ENCODE measurements at regions not wholly inside any gene's neighbourhood (a gene's known extent, or its start where the extent isn't known, plus 50 kb on each side); places are given as distances from the start of the nearest gene placed in this dataset.
"Not testable (repeated sequence)": the region's sequence is repeated elsewhere in the genome, so short reads cannot be mapped to it uniquely, and the experiment has no call there.

DNA sequence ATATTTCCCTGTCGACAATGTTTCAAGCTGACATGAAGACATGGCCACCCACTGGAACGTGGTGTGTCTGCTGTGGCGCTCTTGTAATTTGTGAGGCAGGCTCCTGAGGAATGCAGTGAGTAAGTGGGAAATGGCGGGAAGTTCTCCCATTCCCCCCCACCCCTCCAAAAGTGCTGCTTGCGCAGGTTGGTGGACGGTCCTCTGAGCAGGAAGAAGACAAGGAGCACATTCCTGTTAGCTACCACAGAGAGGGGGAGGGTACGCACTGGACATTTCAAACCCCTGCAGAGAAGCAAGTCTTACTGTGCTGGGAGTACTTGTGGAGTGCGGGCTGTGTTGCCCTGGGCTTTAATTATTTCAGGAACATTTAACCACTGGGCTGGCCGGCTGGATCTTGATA lies 92.9 kb downstream of the DEFB131A start:
- TF ChIP-seq, protein P1, sequence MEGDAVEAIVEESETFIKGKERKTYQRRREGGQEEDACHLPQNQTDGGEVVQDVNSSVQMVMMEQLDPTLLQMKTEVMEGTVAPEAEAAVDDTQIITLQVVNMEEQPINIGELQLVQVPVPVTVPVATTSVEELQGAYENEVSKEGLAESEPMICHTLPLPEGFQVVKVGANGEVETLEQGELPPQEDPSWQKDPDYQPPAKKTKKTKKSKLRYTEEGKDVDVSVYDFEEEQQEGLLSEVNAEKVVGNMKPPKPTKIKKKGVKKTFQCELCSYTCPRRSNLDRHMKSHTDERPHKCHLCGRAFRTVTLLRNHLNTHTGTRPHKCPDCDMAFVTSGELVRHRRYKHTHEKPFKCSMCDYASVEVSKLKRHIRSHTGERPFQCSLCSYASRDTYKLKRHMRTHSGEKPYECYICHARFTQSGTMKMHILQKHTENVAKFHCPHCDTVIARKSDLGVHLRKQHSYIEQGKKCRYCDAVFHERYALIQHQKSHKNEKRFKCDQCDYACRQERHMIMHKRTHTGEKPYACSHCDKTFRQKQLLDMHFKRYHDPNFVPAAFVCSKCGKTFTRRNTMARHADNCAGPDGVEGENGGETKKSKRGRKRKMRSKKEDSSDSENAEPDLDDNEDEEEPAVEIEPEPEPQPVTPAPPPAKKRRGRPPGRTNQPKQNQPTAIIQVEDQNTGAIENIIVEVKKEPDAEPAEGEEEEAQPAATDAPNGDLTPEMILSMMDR (IDR thresholded peaks at IDR 0.05; ENCODE audit: insufficient read depth, low read depth, low read length): not testable (repeated sequence)
- not testable (repeated sequence) for TF ChIP-seq EZH2 (IDR thresholded peaks at IDR 0.05; ENCODE audit: insufficient read depth, low read length)
